Immature natural killer cell (primary cell): ENCODE measurements at regions not wholly inside any gene's neighbourhood (a gene's known extent, or its start where the extent isn't known, plus 50 kb on each side); places are given as distances from the start of the nearest gene placed in this dataset.

Experiments used
- DNase-seq, 3 donors: peaks; one replicate each; pipeline ENCODE4 v3.0.0; 2022; ENCODE audit warnings: mixed read lengths in 1 of 3
- H3K27ac Mint-ChIP-seq, 6 donors: one replicate each; pipeline ENCODE4 v1.8.0; 2020; ENCODE audit warnings: mixed read lengths in 6 of 6, mild to moderate bottlenecking in 5 of 6, inconsistent platforms in 4 of 6, moderate library complexity in 3 of 6
- H3K27me3 Mint-ChIP-seq, 3 donors: one replicate each; pipeline ENCODE4 v1.8.0; 2020 to 2021; ENCODE audit warnings: low read depth in 3 of 3, mild to moderate bottlenecking in 3 of 3, mixed read lengths in 3 of 3, moderate library complexity in 3 of 3, inconsistent platforms in 1 of 3
- H3K36me3 Mint-ChIP-seq, 3 donors: one replicate each; pipeline ENCODE4 v1.8.0; 2020; ENCODE audit warnings: mixed read lengths in 3 of 3, inconsistent platforms in 2 of 3, mild to moderate bottlenecking in 2 of 3
- H3K4me1 Mint-ChIP-seq, 2 donors: one replicate each; pipeline ENCODE4 v1.8.0; 2020; ENCODE audit warnings: inconsistent platforms in 2 of 2, mild to moderate bottlenecking in 2 of 2, mixed read lengths in 2 of 2, moderate library complexity in 1 of 2
- H3K4me3 Mint-ChIP-seq, 5 donors: one replicate each; pipeline ENCODE4 v1.8.0; 2020; ENCODE audit warnings: mild to moderate bottlenecking in 5 of 5, mixed read lengths in 5 of 5, inconsistent platforms in 3 of 5, moderate library complexity in 3 of 5
- H3K9me3 Mint-ChIP-seq, 6 donors: one replicate each; pipeline ENCODE4 v1.8.0; 2020; ENCODE audit warnings: mild to moderate bottlenecking in 6 of 6, mixed read lengths in 6 of 6, inconsistent platforms in 4 of 6, moderate library complexity in 3 of 6

DNA sequence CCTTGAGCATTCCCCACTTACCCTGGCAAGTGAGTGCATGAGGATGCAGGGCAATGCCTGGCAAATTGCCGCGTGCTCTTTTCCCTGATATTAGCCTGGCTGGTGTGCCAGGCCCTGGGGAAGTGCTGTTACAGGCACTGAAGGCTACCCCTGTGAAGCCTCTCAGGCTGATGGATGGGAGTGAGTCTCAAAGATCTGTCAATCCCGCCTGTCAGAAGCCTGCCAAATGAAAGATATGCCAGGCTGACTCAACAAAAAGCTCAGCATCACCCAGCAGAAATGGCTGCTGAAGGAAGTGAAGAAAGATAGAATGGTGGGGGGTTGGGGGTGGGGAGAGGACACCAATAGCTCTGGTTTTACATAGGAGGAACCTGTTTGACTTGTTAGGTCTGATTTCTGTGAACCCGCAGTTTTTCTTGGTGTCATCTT is 112.1 kb downstream of the LACC1 start:
- H3K4me3 Mint-ChIP-seq: no peak overlapping the region
- no peak overlapping the region for H3K27ac Mint-ChIP-seq
- DNase-seq: no peak
- H3K36me3 Mint-ChIP-seq: no peaks in the 10 kb centered on the region
- H3K27me3 Mint-ChIP-seq: peaks cover 5 to 23% (median 5%) of the 10 kb centered on the region in 3 donors
- H3K9me3 Mint-ChIP-seq: peaks cover 6 to 21% (median 16%) of the 10 kb centered on the region in 6 donors
- H3K4me1 Mint-ChIP-seq: no peaks in the 10 kb centered on the region

DNA sequence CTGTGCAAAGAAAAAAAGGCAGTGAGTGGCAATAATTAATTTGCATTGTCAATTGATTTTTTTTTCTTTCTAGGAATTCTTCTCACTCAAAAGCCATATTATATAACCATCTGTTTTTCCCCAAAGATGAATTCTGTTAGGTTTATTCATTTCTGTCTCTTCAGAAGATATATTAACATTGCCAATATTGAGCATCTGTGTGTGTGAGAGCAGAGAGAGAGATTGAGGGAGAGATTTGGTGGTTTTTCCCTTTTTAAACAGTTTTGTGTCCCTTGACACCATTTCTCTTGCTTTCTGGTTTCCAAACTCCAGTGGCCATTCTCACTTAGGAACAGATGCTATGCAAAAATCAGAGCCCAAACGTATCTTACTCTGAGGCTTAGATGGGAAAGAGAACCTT is 112.5 kb downstream of the LACC1 start:
- peaks cover 5 to 23% (median 5%) of the 10 kb centered on the region in 3 donors for H3K27me3 Mint-ChIP-seq
- no peaks in the 10 kb centered on the region for H3K36me3 Mint-ChIP-seq
- no peak overlapping the region for H3K4me3 Mint-ChIP-seq
- DNase-seq: no peak
- H3K27ac Mint-ChIP-seq: no peak overlapping the region
- H3K9me3 Mint-ChIP-seq: peaks cover 6 to 21% (median 16%) of the 10 kb centered on the region in 6 donors
- no peaks in the 10 kb centered on the region for H3K4me1 Mint-ChIP-seq

DNA sequence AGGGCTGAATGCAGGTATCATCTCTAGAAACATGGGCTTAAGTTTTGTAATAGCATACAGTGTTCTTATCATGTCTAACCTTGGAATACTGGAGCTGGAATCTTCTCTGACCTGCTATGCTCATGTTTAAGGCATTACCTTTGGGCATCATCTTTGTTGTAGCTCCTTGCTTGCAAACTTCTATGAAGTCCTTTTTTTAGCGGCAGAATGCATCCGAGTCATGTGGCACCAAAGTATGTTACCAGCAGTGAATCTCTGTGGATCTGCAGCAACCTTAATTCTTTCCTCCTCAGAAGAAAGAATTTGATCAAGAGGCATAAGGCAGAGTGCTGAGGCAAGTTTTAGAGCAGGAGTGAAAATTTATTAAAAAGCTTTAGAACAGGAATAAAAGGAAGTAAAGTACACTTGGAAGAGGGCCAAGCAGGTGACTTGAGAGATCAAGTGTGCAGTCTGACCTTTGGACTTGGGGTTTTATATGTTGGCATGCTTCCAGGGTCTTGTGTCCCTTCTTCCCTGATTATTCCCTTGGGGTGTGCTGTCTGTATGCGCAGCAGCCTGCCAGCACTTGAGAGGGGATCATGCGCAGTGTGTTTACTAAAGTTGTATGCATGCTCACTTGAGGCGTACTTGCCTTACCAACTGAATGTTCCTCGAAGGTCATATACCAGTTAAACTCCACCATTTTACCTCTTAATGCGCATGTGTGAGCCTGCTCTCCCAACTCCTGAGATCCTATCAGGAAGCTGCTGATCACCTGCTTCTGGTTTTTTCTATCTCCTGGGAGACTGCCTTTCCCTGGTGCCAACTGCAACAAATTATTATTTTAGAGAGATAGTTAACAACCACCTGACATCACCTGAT is 115.5 kb downstream of the LACC1 start:
- H3K4me1 Mint-ChIP-seq: no peaks in the 10 kb centered on the region
- H3K27ac Mint-ChIP-seq: no peak overlapping the region
- H3K36me3 Mint-ChIP-seq: no peaks in the 10 kb centered on the region
- H3K27me3 Mint-ChIP-seq: peaks cover 1 to 21% (median 5%) of the 10 kb centered on the region in 3 donors
- H3K4me3 Mint-ChIP-seq: no peak overlapping the region
- no peak for DNase-seq
- H3K9me3 Mint-ChIP-seq: peaks cover 6 to 21% (median 16%) of the 10 kb centered on the region in 6 donors

DNA sequence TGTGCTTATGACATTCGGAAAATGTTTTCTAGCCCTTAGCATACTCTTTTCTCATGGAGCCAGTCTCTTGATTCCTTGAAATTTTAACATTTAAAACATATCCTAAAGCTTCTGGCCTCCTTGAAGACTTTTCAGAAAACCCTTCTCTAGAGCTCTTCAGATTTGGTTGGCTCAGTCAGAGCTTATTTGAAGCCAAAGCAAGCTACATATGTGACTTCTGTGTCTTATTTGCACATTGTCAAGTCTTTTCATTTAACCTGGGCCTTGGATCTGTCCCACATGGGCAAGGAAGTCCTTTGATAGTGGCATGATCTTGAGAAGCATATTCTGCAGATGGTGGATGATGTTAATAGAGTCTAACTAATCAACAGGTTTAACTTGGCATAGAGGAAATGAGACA is 116.5 kb downstream of the LACC1 start:
- no peak for DNase-seq
- Mint-ChIP-seq H3K27me3 (peaks cover 0 to 21% (median 5%) of the 10 kb centered on the region in 3 donors), H3K36me3 (no peaks in the 10 kb centered on the region), H3K27ac (no peak overlapping the region), H3K9me3 (peaks cover 7 to 21% (median 16%) of the 10 kb centered on the region in 6 donors), H3K4me1 (no peaks in the 10 kb centered on the region), H3K4me3 (no peak overlapping the region)

DNA sequence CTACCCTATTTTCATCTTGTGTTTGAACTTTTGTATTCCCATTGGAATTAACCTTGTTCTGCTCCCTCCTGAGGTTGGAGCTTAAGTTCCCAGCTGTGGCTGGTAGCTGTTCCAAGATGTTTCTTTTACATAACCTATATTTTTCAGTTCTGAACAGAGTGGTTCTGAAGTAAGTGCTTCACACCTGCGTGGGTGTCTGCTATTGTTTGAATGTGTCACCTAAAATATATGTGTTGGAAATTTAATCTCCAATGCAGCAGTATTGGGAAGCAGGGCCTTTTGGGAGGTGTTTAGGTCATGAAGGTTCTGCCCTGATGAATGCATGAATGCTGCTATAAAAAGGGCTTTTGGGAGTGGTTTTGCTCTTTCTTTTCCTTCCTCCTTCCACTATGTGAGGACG is 123.8 kb downstream of the LACC1 start:
- no peaks in the 10 kb centered on the region for H3K36me3 Mint-ChIP-seq
- no peak for DNase-seq
- H3K9me3 Mint-ChIP-seq: peaks cover 0 to 3% (median 0%) of the 10 kb centered on the region in 6 donors
- H3K27ac Mint-ChIP-seq: no peak overlapping the region
- H3K27me3 Mint-ChIP-seq: peaks cover 3 to 7% (median 5%) of the 10 kb centered on the region in 3 donors
- H3K4me1 Mint-ChIP-seq: no peaks in the 10 kb centered on the region
- no peak overlapping the region for H3K4me3 Mint-ChIP-seq

DNA sequence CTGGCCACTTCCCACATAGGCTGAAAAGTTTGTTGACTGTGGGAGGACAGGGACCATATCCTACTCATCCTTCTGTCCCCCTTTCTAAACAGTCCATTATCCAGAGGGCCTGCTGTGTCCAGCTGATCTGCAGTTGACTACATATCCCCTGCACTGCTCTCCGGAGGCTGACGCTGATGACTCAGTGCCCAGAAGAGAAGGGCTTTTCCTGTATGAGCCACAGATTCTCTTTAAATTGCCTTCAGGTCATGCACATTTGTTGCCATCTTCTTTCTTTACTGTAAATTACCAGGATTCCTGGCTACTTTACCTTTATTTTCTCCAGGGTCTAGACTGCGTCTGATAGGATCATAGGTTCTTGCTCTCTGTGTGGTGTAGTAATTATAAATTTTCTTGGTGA is 125.2 kb downstream of the LACC1 start:
- no peak for DNase-seq
- H3K4me3 Mint-ChIP-seq: no peak overlapping the region
- peaks cover 0 to 9% (median 0%) of the 10 kb centered on the region in 3 donors for H3K36me3 Mint-ChIP-seq
- H3K9me3 Mint-ChIP-seq: peaks cover 0 to 3% (median 0%) of the 10 kb centered on the region in 6 donors
- H3K27ac Mint-ChIP-seq: no peak overlapping the region
- peaks cover 3 to 7% (median 5%) of the 10 kb centered on the region in 3 donors for H3K27me3 Mint-ChIP-seq
- no peaks in the 10 kb centered on the region for H3K4me1 Mint-ChIP-seq

DNA sequence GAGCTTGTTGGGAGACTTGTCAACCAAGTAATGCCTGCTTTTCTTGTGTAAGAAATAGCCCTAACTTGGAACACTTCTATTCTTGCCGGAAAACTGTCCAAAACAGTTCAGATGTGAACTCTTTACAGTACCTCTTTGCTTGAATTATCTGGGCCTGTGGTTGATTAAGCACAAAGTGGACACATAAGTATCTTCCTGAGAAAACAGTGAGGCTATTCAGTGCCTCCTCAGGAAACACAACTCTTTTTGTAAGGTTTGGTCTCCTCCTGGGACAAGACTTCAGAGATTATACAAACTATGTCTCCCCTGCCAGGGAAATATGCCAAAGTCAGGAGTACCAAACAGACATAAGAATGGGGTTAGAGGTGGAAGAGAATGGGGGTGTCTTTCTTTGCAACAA is 127.7 kb downstream of the LACC1 start:
- Mint-ChIP-seq H3K36me3 (peaks cover 0 to 9% (median 0%) of the 10 kb centered on the region in 3 donors), H3K4me1 (no peaks in the 10 kb centered on the region), H3K9me3 (peaks cover 0 to 2% (median 0%) of the 10 kb centered on the region in 6 donors), H3K4me3 (no peak overlapping the region), H3K27me3 (peaks cover 4 to 7% (median 5%) of the 10 kb centered on the region in 3 donors), H3K27ac (no peak overlapping the region)
- no peak for DNase-seq

DNA sequence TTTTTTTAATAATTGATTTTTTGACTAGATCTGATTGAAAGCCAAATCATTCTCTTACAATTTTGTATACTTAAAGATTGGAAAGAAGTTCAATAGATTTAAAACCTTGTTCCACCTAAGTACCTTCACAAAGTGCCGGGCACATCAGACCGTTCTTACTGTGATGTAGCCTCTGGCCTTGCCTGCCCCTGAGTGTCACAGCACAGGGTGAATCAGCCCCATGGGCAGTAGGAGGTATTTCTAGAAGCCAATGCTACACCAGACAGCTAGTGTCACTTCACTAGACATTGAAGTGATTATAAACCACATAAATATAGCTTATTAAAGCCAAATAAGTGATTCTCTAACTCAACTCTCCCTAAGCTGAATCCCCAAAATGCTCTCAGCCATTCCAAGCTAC is 131.3 kb downstream of the LACC1 start:
- DNase-seq: no peak
- Mint-ChIP-seq H3K4me3 (no peak overlapping the region), H3K9me3 (peaks cover 0 to 2% (median 0%) of the 10 kb centered on the region in 6 donors), H3K27me3 (peaks cover 2 to 3% (median 2%) of the 10 kb centered on the region in 3 donors), H3K27ac (no peak overlapping the region), H3K36me3 (peaks cover 0 to 9% (median 0%) of the 10 kb centered on the region in 3 donors), H3K4me1 (no peaks in the 10 kb centered on the region)

DNA sequence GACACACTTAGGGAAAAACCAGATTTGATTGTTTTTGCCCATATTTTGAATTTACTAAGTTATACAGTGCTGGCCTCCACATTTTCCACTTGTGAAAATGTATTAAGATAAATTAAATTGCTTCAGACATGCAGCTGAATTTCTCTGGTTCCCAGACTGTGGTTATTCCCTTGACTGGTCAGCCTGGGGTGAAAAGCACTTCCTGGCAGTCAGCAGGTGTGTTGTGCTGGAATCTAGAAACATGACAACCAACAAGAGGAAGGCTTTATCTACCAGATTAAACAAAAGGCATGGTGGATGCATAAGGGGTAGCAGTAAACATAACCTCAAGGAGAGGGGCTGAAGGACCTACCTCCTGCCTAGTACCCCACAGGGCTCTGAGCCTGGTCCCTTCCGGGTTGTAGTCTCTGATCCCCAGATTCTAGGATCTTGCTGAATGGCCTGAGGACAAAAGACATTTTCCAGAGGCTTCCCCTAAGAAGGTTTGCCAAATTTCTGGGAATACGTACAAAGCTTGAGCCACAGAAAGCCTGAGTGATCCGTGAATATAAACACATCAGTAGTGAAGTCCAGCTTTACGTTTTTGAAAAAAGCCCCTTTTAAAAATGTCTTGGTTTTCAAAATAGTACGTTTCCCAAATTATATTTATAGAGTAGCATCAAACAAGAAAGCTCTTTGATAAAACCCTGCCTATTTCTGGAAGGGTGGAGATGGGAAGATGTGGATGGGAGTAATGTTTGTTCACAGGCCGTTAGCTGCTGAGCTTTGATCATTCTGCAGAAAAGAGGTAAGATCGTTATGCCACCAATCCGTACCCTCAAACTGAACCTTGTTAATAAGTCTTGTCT is 133.4 kb downstream of the LACC1 start:
- DNase-seq: no peak
- peaks cover 0 to 3% (median 2%) of the 10 kb centered on the region in 3 donors for H3K27me3 Mint-ChIP-seq
- peaks cover 0 to 1% of the 10 kb centered on the region in 2 donors for H3K4me1 Mint-ChIP-seq
- no peak overlapping the region for H3K4me3 Mint-ChIP-seq
- no peaks in the 10 kb centered on the region for H3K9me3 Mint-ChIP-seq
- H3K36me3 Mint-ChIP-seq: peaks cover 0 to 9% (median 0%) of the 10 kb centered on the region in 3 donors
- no peak overlapping the region for H3K27ac Mint-ChIP-seq

DNA sequence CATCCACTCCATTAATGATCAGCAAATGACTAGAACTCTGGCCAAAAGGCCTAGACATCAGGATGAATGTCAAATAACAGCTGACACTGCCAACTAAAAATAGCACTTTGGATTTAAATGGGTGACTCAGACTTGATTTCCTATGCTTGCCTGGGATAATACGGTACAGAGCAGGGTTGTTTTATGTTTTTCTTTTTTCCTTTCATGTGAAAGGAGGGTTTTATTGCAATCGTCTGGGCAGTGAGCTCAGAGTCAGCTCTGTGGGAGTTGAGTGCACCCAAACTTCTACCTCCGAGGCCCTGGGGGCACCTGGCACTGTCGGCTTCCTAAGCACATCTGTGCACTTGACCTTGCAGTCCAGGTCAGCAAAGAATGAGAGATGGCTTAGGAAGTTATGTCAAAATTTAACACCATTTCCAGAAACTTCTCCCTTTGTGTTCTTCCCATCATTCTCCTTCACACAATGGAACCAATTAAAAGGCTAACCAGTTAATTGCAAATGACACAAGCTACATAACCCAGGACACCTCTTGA is 134.1 kb downstream of the LACC1 start:
- H3K4me3 Mint-ChIP-seq: no peak overlapping the region

DNA sequence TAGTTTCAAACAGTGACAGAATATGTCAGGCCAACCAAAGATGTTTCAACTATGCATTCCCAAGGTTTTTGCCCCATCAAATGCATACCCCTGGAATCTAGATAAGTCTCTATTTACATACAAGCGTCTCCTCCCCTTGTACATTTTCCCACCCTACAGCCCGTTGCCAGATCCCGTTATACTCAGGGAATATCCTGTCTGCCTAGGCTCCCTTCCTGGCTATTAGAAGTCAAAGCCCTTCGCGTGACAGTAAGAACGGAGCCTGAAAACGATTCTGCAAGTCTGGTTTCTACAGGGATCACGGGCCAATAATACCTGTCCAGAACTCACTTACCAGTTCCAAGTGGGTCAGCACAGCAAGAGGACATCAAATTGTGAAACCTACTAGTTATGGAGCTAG is 134.8 kb downstream of the LACC1 start:
- Mint-ChIP-seq H3K4me3 (no peak overlapping the region), H3K27me3 (peaks cover 0 to 3% (median 2%) of the 10 kb centered on the region in 3 donors), H3K4me1 (peaks cover 0 to 1% of the 10 kb centered on the region in 2 donors), H3K36me3 (peaks cover 0 to 2% (median 0%) of the 10 kb centered on the region in 3 donors), H3K9me3 (no peaks in the 10 kb centered on the region), H3K27ac (no peak overlapping the region)
- no peak for DNase-seq

More for the DNA sequence above, 134.1 kb downstream of the LACC1 start:
- Mint-ChIP-seq H3K27ac (no peak overlapping the region), H3K9me3 (no peaks in the 10 kb centered on the region), H3K4me1 (peaks cover 0 to 1% of the 10 kb centered on the region in 2 donors), H3K36me3 (peaks cover 0 to 8% (median 0%) of the 10 kb centered on the region in 3 donors), H3K27me3 (peaks cover 0 to 3% (median 2%) of the 10 kb centered on the region in 3 donors)
- DNase-seq: no peak

DNA sequence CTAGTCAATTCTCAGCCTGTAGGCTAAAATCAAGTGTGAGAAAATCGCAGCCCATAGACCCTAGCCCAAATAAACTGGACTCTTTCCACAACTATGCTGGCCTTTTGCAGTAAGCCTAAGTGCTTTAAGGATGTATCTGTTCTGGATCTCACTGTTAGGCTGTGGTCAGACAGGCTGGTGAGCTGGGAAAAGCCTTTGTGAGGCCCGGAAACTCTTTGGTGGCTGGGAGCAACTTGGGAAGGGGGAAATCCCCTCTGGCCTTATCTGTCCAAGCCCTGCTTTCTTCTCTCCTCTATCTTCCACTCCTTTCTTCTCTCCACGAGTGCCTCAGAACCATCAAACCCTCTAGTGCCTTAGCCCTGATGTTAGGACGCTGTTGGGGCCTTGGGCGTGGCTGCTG is 135.4 kb downstream of the LACC1 start:
- H3K4me1 Mint-ChIP-seq: peaks cover 0 to 1% of the 10 kb centered on the region in 2 donors
- H3K27me3 Mint-ChIP-seq: peaks cover 0 to 3% (median 2%) of the 10 kb centered on the region in 3 donors
- no peaks in the 10 kb centered on the region for H3K9me3 Mint-ChIP-seq
- H3K4me3 Mint-ChIP-seq: no peak overlapping the region
- no peaks in the 10 kb centered on the region for H3K36me3 Mint-ChIP-seq
- H3K27ac Mint-ChIP-seq: no peak overlapping the region
- DNase-seq: no peak

DNA sequence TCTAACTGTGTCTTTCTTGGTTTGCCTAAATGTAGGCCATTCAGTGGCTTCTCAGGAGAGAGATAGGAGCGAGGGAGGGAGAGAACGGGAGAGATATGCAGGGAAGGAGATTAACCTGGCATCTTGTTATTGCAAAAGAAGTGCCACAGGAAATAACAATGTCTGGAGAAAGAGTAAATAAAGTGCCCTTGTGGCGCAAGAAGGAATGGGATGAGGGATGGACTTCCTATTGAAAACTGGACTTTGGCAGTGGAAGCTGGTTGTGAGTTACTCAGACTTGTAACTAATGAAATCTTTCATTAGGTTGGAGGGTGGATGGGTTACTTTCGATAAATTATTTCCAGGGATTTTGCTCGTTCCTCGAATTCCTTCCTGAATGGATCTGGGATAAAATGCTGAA is 136.1 kb downstream of the LACC1 start:
- no peak overlapping the region for H3K4me3 Mint-ChIP-seq

More for the DNA sequence above, 136.1 kb downstream of the LACC1 start:
- peaks cover 2 to 3% (median 2%) of the 10 kb centered on the region in 3 donors for H3K27me3 Mint-ChIP-seq
- no peak overlapping the region for H3K27ac Mint-ChIP-seq
- no peaks in the 10 kb centered on the region for H3K9me3 Mint-ChIP-seq
- no peaks in the 10 kb centered on the region for H3K36me3 Mint-ChIP-seq
- no peak for DNase-seq
- peaks cover 0 to 1% of the 10 kb centered on the region in 2 donors for H3K4me1 Mint-ChIP-seq
